ENCODE measurements at regions not wholly inside any gene's neighbourhood (a gene's known extent, or its start where the extent isn't known, plus 50 kb on each side); places are given as distances from the start of the nearest gene placed in this dataset.
"Not testable (repeated sequence)": the region's sequence is repeated elsewhere in the genome, so short reads cannot be mapped to it uniquely, and the experiment has no call there.

DNA sequence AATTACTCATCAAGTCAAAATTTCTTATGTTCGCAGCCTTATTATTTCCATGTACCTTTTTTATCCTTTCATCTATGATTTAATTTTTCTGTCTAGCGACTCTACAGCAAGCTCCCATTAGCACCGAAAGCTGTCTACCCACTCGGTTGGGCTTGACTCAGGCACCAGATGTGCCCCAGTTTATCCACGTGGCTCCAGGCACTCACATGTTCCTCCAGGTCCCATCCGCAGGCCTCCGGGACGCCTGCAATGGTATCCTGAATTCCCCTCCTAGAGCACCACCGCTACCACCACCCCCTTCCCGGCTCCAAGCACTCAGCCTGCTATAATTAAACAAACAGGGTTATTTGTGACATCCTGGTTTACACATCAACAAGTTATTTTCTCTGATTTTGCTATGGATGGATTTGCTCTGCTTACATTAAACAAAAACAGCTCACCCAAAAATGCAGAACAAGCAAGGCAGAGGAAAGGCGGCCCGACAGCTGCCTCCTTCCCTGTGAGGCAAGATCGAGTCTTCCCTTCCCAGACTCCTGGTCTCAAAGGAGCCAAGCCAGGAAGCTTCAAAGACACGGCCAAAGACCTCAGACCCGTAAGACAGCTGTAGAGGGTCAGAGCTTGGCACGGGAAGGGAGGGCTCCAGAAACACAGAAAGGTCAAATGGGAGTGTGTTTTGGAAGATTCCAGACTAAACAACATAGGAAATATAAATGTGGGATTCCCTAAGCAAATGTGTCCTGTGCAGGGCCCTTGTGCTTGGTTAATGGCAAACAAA lies 253.8 kb downstream of the TTC8 start:
- DNase-seq = no peak
- Histone ChIP-seq H3K4me3 (no peak overlapping the region), H3K36me3 (no peaks in the 10 kb centered on the region), H3K27me3 (no peaks in the 10 kb centered on the region), H3K9me3 (no peaks in the 10 kb centered on the region)

DNA sequence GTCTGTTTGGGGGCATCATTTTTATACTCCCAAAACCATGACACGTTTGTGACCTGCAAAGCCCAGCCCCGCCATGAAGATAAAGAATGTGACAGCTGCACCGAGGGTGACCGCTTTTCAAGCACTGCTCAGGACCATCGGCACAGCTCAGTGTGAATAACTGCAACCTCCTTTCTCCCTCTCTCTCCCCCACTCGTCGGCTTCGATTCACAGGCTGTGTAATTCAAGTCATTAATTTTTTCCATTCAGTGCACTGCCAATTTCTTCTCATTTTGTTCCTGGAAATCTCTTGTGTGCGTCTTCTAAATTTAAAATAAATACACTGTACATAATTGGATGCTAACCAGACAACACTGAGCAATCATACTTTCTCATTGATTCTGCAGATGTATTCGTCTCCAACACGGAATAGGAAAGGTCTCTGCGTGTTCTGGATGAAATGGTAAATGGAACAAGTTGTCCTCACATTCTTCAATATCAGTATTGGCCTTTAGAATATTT lies 260.8 kb downstream of the TTC8 start:
- no peak for DNase-seq
- no peaks in the 10 kb centered on the region for H3K27me3 ChIP-seq
- no peaks in the 10 kb centered on the region for H3K9me3 ChIP-seq
- H3K4me3 ChIP-seq = no peak overlapping the region
- no peaks in the 10 kb centered on the region for H3K36me3 ChIP-seq

DNA sequence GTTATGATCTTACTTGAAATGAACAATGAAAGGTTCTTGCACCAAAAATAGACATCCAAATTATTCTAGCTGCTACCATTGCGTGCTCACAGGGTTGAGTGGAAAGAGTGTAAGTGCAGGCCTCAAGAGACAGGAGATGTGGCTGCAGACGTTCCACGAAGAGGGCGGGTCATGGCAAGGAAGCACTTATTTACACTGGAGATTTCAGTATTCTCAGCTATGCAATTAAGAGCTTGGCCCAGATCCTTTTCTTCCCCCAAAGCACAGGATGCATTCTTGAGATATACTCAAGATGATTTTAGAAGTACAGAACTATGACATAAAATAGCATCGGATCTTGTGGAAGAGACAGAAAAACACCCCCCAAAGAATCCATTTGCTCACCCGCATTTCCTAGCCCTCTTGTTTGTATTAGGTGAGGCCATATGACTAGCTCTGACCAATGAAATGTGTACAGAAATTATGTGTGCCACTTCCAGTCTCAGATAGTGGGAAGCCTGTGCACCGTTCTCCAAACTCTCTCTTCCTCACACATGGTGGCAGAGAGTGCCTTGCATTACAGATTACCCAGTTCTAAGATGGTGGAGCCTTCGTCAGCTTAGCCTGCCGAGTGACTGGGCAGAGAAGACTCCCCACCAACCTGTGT lies 261.4 kb downstream of the TTC8 start:
- Histone ChIP-seq H3K36me3 (no peaks in the 10 kb centered on the region), H3K4me3 (no peak overlapping the region), H3K9me3 (no peaks in the 10 kb centered on the region), H3K27me3 (no peaks in the 10 kb centered on the region)
- DNase-seq = no peak

DNA sequence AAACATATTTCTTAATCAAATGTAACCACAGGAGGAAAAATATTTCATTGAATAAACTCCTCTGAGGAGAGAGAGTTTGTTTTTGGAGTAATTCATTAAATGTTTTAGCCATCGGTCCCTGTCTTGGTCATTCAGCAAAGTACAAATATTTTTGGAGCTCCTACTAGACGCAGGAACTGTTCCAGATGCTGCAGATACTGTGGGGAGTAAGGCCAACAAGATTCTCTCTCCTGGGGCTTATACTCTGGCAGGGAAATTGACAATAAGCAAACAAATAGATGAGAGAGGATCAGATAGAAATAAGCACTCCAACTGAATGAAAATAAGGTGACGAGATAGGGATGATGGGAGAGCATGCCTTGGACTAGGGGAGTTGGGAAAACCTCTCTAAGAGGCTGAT lies 264.1 kb downstream of the TTC8 start:
- no peak for DNase-seq
- Histone ChIP-seq H3K27me3 (no peaks in the 10 kb centered on the region), H3K9me3 (no peaks in the 10 kb centered on the region), H3K36me3 (no peaks in the 10 kb centered on the region), H3K4me3 (no peak overlapping the region)

DNA sequence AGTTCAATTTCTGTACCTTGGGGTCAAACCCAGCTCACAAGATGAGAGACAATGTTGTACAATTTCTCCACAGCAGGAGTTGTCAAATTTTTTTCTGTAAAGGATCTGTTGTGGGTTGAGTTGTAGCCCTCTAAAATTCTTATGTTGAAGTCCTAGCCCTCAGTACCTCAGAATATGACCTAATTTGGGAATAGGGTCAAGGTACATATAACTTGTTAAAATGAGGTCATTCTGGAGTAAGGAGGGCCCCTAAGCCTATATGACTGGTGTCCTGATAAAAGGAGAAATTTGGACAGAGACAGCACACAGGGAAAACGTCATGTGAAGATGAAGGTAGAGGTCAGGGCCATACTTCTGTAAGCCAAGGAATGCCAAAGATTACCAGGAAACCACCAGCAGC lies 264.9 kb downstream of the TTC8 start:
- no peak for DNase-seq
- no peaks in the 10 kb centered on the region for H3K36me3 ChIP-seq
- no peak overlapping the region for H3K4me3 ChIP-seq
- H3K9me3 ChIP-seq = no peaks in the 10 kb centered on the region
- no peaks in the 10 kb centered on the region for H3K27me3 ChIP-seq

DNA sequence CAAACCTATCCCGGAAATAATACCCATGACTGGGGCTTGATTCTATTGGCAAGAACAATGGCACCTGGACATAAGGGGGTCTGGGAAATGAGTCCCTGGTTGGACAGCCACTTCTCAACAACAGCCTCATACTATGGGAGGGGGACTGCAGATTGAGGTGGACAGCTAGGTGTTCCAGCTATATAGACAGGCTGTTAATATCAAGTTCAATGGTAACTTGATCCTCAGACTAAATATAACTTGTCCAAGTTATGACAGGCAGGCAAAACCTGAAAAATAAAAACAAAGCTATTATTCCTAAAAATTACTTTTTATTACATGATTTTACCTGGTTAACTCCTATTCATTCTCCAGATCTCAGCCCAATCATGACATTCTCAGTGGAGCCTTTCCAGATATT lies 267.3 kb downstream of the TTC8 start:
- Histone ChIP-seq H3K4me3 (no peak overlapping the region), H3K9me3 (no peaks in the 10 kb centered on the region), H3K36me3 (no peaks in the 10 kb centered on the region), H3K27me3 (no peaks in the 10 kb centered on the region)
- DNase-seq = no peak

DNA sequence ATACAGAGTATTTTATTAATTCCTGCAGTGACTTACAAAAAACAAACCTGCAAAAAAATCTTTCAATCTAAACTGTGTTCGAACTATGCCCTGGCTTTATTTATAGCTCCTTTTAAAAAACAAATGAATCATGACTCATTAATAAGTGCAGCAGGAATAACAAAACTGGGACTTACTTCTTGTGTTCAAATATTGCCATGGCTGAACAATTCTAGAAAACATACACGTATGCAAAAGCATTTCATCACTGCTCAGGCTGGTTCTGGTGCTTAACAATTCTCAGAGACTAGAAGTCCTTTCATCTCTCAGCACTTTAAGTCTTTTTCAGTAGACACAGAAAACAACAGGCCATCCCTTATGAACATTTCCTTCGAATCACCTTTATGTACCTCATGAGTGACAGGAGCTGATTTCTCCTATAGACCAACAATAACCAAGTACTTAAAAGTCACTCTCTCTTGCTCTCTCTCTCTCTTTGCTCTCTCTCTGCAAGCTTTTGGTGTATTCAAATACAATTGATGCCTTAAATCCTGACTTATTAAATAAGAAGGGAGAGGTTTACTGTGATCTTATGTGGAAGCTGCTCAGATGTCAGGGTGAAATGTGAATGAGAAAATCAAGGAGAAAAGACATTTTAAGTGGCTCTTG lies 268.8 kb downstream of the TTC8 start:
- Histone ChIP-seq H3K27me3 (no peaks in the 10 kb centered on the region), H3K9me3 (no peaks in the 10 kb centered on the region), H3K36me3 (no peaks in the 10 kb centered on the region), H3K4me3 (no peak overlapping the region)
- DNase-seq = no peak

DNA sequence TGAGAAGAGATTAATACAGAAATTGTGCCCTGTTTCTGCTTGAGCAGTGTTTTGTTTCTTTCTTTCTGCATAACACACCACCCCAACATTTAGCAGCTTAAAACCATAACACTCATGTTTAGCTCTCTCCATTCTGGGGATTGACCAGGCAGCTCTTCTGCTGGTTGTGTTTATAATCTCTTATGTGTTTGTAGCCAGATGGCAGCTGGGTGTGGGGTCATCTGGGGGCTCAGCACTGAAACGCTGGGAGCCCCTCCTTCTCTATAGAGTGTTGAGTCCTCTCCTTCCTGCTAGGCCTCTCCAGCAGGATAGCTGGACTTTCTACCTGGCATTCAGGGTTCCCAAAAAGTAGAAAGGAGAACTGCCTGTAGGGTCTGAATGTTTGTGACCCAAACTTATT lies 270.6 kb downstream of the TTC8 start:
- Histone ChIP-seq H3K4me3 (no peak overlapping the region), H3K27me3 (no peaks in the 10 kb centered on the region), H3K9me3 (no peaks in the 10 kb centered on the region), H3K36me3 (no peaks in the 10 kb centered on the region)
- DNase-seq = no peak

DNA sequence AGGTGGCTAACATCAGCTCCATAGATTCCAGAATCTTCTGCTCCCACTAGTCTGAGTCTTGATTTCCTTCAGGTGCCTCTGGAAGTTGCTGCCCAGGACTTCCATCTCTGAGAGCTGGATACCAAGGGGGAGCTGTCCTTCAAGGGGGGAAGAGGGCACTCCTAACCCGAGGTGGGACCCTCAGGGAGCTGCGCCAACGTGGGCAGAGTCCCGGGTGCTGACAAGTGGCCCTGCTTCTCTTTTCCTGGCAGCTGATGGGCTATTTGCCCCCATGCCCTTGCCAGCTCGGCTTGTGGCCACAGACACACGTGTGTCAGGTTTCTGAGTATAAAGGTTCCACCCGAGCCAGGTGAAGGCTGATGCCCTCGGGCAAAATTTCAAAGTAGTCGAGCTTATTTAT lies 272.5 kb downstream of the TTC8 start:
- no peaks in the 10 kb centered on the region for H3K36me3 ChIP-seq
- no peak for DNase-seq
- H3K4me3 ChIP-seq = no peak overlapping the region
- H3K27me3 ChIP-seq = no peaks in the 10 kb centered on the region
- no peaks in the 10 kb centered on the region for H3K9me3 ChIP-seq

DNA sequence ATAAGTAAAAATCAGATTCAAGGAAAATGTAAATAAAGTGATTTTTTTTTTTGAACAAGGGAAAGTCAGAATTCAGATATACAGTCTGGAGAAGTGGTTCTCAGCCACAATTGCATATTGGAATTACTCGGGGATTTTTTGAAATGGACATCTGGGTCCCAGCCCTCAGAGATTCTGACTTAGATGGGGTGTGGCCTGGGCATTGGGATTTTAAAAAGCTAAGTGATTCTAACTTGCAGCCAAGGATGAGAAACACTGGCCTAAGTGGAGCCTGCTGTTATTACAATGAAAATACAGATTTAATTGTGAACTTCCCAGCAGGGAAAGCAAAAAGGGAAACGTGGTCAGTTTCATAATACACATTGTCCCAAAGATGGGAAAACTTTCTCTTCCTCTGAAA lies 273.8 kb downstream of the TTC8 start:
- no peaks in the 10 kb centered on the region for H3K9me3 ChIP-seq
- no peak overlapping the region for H3K4me3 ChIP-seq
- no peak for DNase-seq
- H3K27me3 ChIP-seq = no peaks in the 10 kb centered on the region
- no peaks in the 10 kb centered on the region for H3K36me3 ChIP-seq

DNA sequence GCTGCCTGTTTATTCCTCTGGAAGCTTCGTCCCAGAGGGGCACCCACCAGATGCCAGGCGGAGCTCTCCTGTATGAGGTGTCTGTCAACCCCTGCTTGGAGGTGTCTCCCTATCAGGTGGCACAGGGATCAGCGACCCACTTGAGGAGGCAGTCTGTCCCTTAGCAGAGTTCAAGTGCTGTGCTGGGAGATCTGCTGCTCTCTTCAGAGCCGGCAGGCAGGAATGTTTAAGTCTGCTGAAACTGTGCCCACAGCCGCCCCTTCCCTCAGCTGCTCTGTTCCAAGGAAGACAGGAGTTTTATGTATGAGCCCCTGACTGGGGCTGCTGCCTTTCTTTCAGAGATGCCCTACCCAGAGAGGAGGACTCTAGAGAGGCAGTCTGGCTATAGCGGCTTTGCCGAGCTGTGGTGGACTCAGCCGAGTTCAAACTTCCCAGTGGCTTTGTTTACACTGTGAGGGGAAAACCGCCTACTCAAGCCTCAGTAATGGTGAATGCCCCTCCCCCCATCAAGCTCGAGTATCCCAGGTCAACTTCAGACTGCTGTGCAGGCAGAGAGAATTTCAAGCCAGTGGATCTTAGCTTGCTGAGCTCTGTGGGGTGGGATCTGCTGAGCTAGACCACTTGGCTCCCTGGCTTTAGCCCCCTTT lies 279.8 kb downstream of the TTC8 start:
- not testable (repeated sequence) for H3K4me3 ChIP-seq, H3K9me3 ChIP-seq, H3K27me3 ChIP-seq, DNase-seq, H3K36me3 ChIP-seq

DNA sequence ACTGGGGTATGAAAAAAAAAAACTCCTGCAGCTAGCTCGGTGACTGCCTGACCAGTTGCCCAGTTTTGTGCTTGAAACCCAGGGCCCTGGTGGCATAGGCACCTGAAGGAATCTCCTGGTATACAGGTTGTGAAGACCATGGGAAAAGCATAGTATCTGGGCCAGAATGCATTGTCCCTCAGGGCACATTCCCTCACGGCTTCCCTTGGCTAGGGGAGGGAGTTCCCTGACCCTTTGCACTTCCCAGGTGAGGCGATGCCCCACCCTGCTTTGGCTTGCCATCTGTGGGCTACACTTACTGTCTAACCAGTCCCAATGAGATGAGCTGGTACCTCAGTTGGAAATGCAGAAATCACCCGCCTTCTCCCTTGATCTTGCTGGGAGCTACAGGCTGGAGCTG lies 280.4 kb downstream of the TTC8 start:
- H3K4me3 ChIP-seq, H3K36me3 ChIP-seq, H3K9me3 ChIP-seq, H3K27me3 ChIP-seq, DNase-seq: not testable (repeated sequence)

All from MG63 (cell line).